H9 (cell line): ENCODE measurements at regions not wholly inside any gene's neighbourhood (a gene's known extent, or its start where the extent isn't known, plus 50 kb on each side); places are given as distances from the start of the nearest gene placed in this dataset.

Experiments used
- DNase-seq: peaks from one replicate; pipeline ENCODE4 v3.0.0-alpha.2; 2017
- H2AFZ ChIP-seq: one replicate; pipeline ENCODE4 v1.6.1; 2013; ENCODE audit warnings: mild to moderate bottlenecking, low read length, control low read depth, moderate library complexity
- H2AK5ac ChIP-seq: 2 replicates; pipeline ENCODE4 v1.6.1; 2013; ENCODE audit warnings: low read length, control low read depth, mixed read lengths; ENCODE audit not compliant: insufficient read length
- H2BK120ac ChIP-seq: one replicate; pipeline ENCODE4 v1.6.1; 2013; ENCODE audit warnings: low read depth, mild to moderate bottlenecking, low read length, control low read depth, inconsistent platforms; ENCODE audit not compliant: poor library complexity, severe bottlenecking
- H2BK12ac ChIP-seq: 2 replicates; pipeline ENCODE4 v1.6.1; 2013; ENCODE audit warnings: low read length, control low read depth, mixed read lengths, low read depth; ENCODE audit not compliant: insufficient read length
- H2BK15ac ChIP-seq: 2 replicates; pipeline ENCODE4 v1.6.1; 2013; ENCODE audit warnings: low read depth, low read length, control low read depth
- H2BK20ac ChIP-seq: one replicate; pipeline ENCODE4 v1.6.1; 2013; ENCODE audit warnings: low read depth, mild to moderate bottlenecking, low read length, control low read depth, inconsistent platforms; ENCODE audit not compliant: poor library complexity, severe bottlenecking
- H2BK5ac ChIP-seq: 2 replicates; pipeline ENCODE4 v1.6.1; 2013; ENCODE audit warnings: low read length, control low read depth, mixed read lengths; ENCODE audit not compliant: insufficient read length
- H3K14ac ChIP-seq: 2 replicates; pipeline ENCODE4 v1.6.1; 2013; ENCODE audit warnings: low read length, control low read depth; ENCODE audit not compliant: insufficient read depth
- H3K18ac ChIP-seq: 2 replicates; pipeline ENCODE4 v1.6.1; 2013; ENCODE audit warnings: low read depth, mild to moderate bottlenecking, mixed read lengths, low read length, control low read depth; ENCODE audit not compliant: insufficient read length
- H3K23ac ChIP-seq: 2 replicates; pipeline ENCODE4 v1.6.1; 2013; ENCODE audit warnings: low read length, control low read depth, mixed read lengths, low read depth; ENCODE audit not compliant: insufficient read length
- H3K23me2 ChIP-seq: 2 replicates; pipeline ENCODE4 v1.6.1; 2013; ENCODE audit warnings: low read depth, mild to moderate bottlenecking, mixed read lengths, low read length, control low read depth; ENCODE audit not compliant: insufficient read length, poor library complexity, severe bottlenecking
- H3K27ac ChIP-seq: 2 replicates; pipeline ENCODE4 v1.5.1; 2013; ENCODE audit warnings: low read length, control low read depth, mixed read lengths, low read depth; ENCODE audit not compliant: insufficient read length
- H3K27me3 ChIP-seq: 2 replicates; pipeline ENCODE4 v1.6.1; 2013; ENCODE audit warnings: low read length, control low read depth, inconsistent platforms; ENCODE audit not compliant: insufficient read depth
- H3K4ac ChIP-seq: 2 replicates; pipeline ENCODE4 v1.6.1; 2013; ENCODE audit warnings: low read depth, mild to moderate bottlenecking, control low read depth, inconsistent platforms, low read length, moderate library complexity
- H3K4me1 ChIP-seq: 2 replicates; pipeline ENCODE4 v1.6.1; 2013; ENCODE audit warnings: low read length, control low read depth, inconsistent platforms; ENCODE audit not compliant: insufficient read depth
- H3K4me2 ChIP-seq: 2 replicates; pipeline ENCODE4 v1.6.1; 2013; ENCODE audit warnings: low read length, control low read depth, mixed read lengths; ENCODE audit not compliant: insufficient read length, insufficient read depth
- H3K56ac ChIP-seq: 2 replicates; pipeline ENCODE4 v1.6.1; 2013; ENCODE audit warnings: low read depth, mild to moderate bottlenecking, mixed read lengths, low read length, control low read depth; ENCODE audit not compliant: insufficient read length
- H3K79me1 ChIP-seq: 2 replicates; pipeline ENCODE4 v1.6.1; 2013; ENCODE audit warnings: low read depth, mild to moderate bottlenecking, moderate library complexity, low read length, control low read depth, inconsistent platforms; ENCODE audit not compliant: insufficient read depth, poor library complexity, severe bottlenecking
- H3K79me2 ChIP-seq: 2 replicates; pipeline ENCODE4 v1.6.1; 2013; ENCODE audit warnings: low read length, control low read depth, inconsistent platforms; ENCODE audit not compliant: insufficient read depth
- H3K9ac ChIP-seq: 2 replicates; pipeline ENCODE4 v1.6.1; 2013; ENCODE audit warnings: low read length, control low read depth, mixed read lengths; ENCODE audit not compliant: insufficient read length; ENCODE audit errors: extremely low read depth
- H3K9me3 ChIP-seq: one replicate; pipeline ENCODE4 v1.6.1; 2013; ENCODE audit warnings: low read depth, low read length, inconsistent platforms; ENCODE audit not compliant: control insufficient read depth
- H3T11ph ChIP-seq: one replicate; pipeline ENCODE4 v1.6.1; 2013; ENCODE audit warnings: mild to moderate bottlenecking, low read length, control low read depth, inconsistent platforms
- H4K20me1 ChIP-seq: one replicate; pipeline ENCODE4 v1.6.1; 2013; ENCODE audit not compliant: control insufficient read depth, insufficient read length, insufficient read depth
- H4K5ac ChIP-seq: 2 replicates; pipeline ENCODE4 v1.6.1; 2013; ENCODE audit warnings: low read depth, mild to moderate bottlenecking, mixed read lengths, low read length, control low read depth; ENCODE audit not compliant: insufficient read length
- H4K8ac ChIP-seq: replicated peaks from 2 replicates; pipeline ENCODE4 v1.6.1; 2013; ENCODE audit warnings: low read length, control low read depth, mixed read lengths, low read depth; ENCODE audit not compliant: insufficient read length
- H4K91ac ChIP-seq: 2 replicates; pipeline ENCODE4 v1.6.1; 2013; ENCODE audit warnings: low read depth, mild to moderate bottlenecking, moderate library complexity, mixed read lengths, low read length, control low read depth; ENCODE audit not compliant: insufficient read length
- H3K27ac Mint-ChIP-seq, 3 experiments: 2 replicates in 2 of 3; 3 replicates in 1 of 3; pipeline ENCODE4 v1.8.0; 2020 to 2021; ENCODE audit warnings: mixed read lengths in 3 of 3, mild to moderate bottlenecking in 1 of 3, moderate library complexity in 1 of 3
- H3K27me3 Mint-ChIP-seq: 2 replicates; pipeline ENCODE4 v1.8.0; 2021; ENCODE audit warnings: low read depth, mild to moderate bottlenecking, moderate library complexity, mixed read lengths
- H3K36me3 Mint-ChIP-seq, 3 experiments: 2 replicates in 2 of 3; 3 replicates in 1 of 3; pipeline ENCODE4 v1.8.0; 2020 to 2021; ENCODE audit warnings: low read depth in 3 of 3, mixed read lengths in 3 of 3; ENCODE audit not compliant: insufficient read depth in 1 of 3
- H3K4me1 Mint-ChIP-seq, 2 experiments: 2 replicates each; pipeline ENCODE4 v1.8.0; 2020; ENCODE audit warnings: mixed read lengths in 2 of 2
- H3K4me3 Mint-ChIP-seq, 2 experiments: 2 replicates in 1 of 2; 3 replicates in 1 of 2; pipeline ENCODE4 v1.8.0; 2020 to 2021; ENCODE audit warnings: mild to moderate bottlenecking in 2 of 2, mixed read lengths in 2 of 2, moderate library complexity in 1 of 2
- H3K9me3 Mint-ChIP-seq, 2 experiments: 2 replicates in 1 of 2; 3 replicates in 1 of 2; pipeline ENCODE4 v1.8.0; 2020; ENCODE audit warnings: mild to moderate bottlenecking in 2 of 2, mixed read lengths in 2 of 2, moderate library complexity in 1 of 2
- WGBS: extraction: QIAGEN DNeasy Blood & Tissue Kit; methylation state at CpG from one replicate; pipeline ENCODE4 v1.1.7; 2013; ENCODE audit warnings: missing lambda C conversion rate, low lambda C conversion rate, mixed read lengths; ENCODE audit not compliant: insufficient read length; ENCODE audit errors: extremely low coverage; 5-methylcytosine and 5-hydroxymethylcytosine counted together
- TF ChIP-seq, protein P1 (sequence below): fragments of 200-600 bp; sonication (generic); conservative IDR thresholded peaks from 3 replicates; pipeline ENCODE4 v1.8.0; 2021; ENCODE audit warnings: antibody characterized with exemption, mild to moderate bottlenecking

DNA sequence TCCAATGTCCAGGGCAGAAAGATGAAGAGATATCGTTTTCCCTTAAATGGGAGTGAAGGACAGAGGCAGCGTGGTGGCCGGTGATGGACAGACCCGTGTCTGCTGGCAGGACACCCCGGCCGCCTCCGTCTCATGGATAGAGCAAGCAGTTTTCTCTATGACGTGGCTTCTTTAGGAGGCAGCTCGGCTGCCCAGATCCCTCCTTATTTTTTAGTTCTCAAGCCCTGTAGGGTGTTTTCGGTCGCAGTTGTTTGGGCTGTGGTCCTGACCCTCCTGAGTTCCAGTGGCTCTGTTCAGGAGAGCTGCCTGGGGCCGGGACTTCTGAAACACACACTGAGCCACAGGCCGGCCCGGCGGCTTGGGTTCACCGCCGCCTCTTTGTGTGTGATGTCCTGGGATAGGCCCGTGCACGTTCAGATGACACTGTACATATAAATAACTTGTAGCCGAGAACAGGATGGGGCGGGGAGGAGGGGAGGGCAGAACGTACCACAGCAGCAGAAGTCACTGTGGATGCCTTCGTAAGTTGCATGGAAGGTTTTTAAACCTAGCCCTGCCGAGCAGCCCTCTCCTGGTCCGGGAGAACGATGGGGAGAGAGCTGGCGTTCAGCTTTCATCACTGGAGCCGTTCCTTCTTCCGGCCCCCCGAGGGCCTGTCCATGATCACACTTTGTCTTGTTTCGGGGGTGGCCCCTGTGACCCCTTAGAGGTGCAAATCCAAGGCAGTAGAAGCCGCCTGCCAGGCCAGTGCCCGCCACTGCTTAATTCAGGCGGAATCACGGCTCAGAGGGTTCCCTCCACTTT lies 65.2 kb downstream of the SIK1 start:
- Histone ChIP-seq H3K18ac (peak overlapping the region; percentile 27), H2BK12ac (no peak overlapping the region), H3K23me2 (no peaks in the 10 kb centered on the region), H3K79me1 (no peaks in the 10 kb centered on the region), H3K27me3 (no peaks in the 10 kb centered on the region), H3K27ac (no peak overlapping the region), H3K14ac (no peak overlapping the region; the same call in 1 of the 2 replicates), H3K9ac (no peak overlapping the region), H2BK5ac (no peak overlapping the region), H4K91ac (no peak overlapping the region), H2AFZ (no peak overlapping the region), H2BK20ac (no peak overlapping the region), H3K9me3 (no peaks in the 10 kb centered on the region), H4K20me1 (no peaks in the 10 kb centered on the region), H3K4ac (no peak overlapping the region), H3K4me2 (no peak overlapping the region), H3K56ac (no peak overlapping the region), H3K79me2 (no peaks in the 10 kb centered on the region), H3K23ac (no peak overlapping the region), H4K8ac (no peak overlapping the region), H2BK120ac (no peak overlapping the region), H2AK5ac (no peak overlapping the region), H3T11ph (no peak overlapping the region), H3K4me1 (no peaks in the 10 kb centered on the region; the same call in 1 of the 2 replicates), H2BK15ac (no peak overlapping the region), H4K5ac (no peak overlapping the region)
- TF ChIP-seq, protein P1, sequence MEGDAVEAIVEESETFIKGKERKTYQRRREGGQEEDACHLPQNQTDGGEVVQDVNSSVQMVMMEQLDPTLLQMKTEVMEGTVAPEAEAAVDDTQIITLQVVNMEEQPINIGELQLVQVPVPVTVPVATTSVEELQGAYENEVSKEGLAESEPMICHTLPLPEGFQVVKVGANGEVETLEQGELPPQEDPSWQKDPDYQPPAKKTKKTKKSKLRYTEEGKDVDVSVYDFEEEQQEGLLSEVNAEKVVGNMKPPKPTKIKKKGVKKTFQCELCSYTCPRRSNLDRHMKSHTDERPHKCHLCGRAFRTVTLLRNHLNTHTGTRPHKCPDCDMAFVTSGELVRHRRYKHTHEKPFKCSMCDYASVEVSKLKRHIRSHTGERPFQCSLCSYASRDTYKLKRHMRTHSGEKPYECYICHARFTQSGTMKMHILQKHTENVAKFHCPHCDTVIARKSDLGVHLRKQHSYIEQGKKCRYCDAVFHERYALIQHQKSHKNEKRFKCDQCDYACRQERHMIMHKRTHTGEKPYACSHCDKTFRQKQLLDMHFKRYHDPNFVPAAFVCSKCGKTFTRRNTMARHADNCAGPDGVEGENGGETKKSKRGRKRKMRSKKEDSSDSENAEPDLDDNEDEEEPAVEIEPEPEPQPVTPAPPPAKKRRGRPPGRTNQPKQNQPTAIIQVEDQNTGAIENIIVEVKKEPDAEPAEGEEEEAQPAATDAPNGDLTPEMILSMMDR: no peak
- WGBS: no CpG with 5 or more reads among the region's 35 CpGs
- Mint-ChIP-seq H3K27ac (no peak overlapping the region; a peak in 1 of 7 replicates), H3K4me1 (peaks cover 23 to 38% of the 10 kb centered on the region in 2 experiments), H3K4me3 (peak overlapping the region in 1 of 2 experiments; percentile 48; a peak in 1 of 5 replicates), H3K36me3 (no peaks in the 10 kb centered on the region; a peak in 1 of 7 replicates), H3K27me3 (peaks cover 5% of the 10 kb centered on the region), H3K9me3 (no peaks in the 10 kb centered on the region)
- no peak for DNase-seq
